HEK293T (cell line): ENCODE measurements at regions not wholly inside any gene's neighbourhood (a gene's known extent, or its start where the extent isn't known, plus 50 kb on each side); places are given as distances from the start of the nearest gene placed in this dataset.

ENCODE experiments used
- CTCF ChIA-PET: fragments of 350-600 bp; formaldehyde crosslinking; extraction: SDS; loops from one replicate; lab custom pipeline; 2021; ENCODE audit warnings: antibody characterized with exemption, inconsistent platforms; lab: Yijun Ruan, JAX
- POLR2A ChIA-PET: fragments of 350-600 bp; formaldehyde crosslinking; extraction: SDS; loops from one replicate; lab custom pipeline; 2020; ENCODE audit warnings: antibody characterized with exemption, inconsistent platforms; lab: Yijun Ruan, JAX
- DNase-seq: peaks from one replicate; pipeline ENCODE4 v3.0.0; 2012; ENCODE audit warnings: mixed read lengths; ENCODE audit errors: extremely low spot score
- ARNT ChIP-seq: fragments of 450-650 bp; IDR thresholded peaks from 2 replicates; pipeline ENCODE4 v1.6.1; 2017; ENCODE audit warnings: mild to moderate bottlenecking
- BHLHE40 ChIP-seq: fragments of 450-650 bp; IDR thresholded peaks from 2 replicates; pipeline ENCODE4 v1.6.1; 2016; ENCODE audit warnings: mild to moderate bottlenecking, moderate library complexity, borderline replicate concordance
- CTBP1 ChIP-seq: fragments of 450-650 bp; IDR thresholded peaks from 2 replicates; pipeline ENCODE4 v1.6.1; 2016; ENCODE audit warnings: borderline replicate concordance
- ELF4 ChIP-seq: fragments of 450-650 bp; IDR thresholded peaks from 2 replicates; pipeline ENCODE4 v1.6.1; 2017; ENCODE audit warnings: antibody characterized with exemption
- FOXA1 ChIP-seq: fragments of 450-650 bp; IDR thresholded peaks from 2 replicates; pipeline ENCODE4 v1.6.1; 2016; ENCODE audit warnings: mild to moderate bottlenecking
- FOXK2 ChIP-seq: fragments of 450-650 bp; IDR thresholded peaks from 2 replicates; pipeline ENCODE4 v1.6.1; 2016; ENCODE audit warnings: mild to moderate bottlenecking
- FOXM1 ChIP-seq: fragments of 450-650 bp; IDR thresholded peaks from 2 replicates; pipeline ENCODE4 v1.6.1; 2017; ENCODE audit warnings: mild to moderate bottlenecking, borderline replicate concordance
- HDGF ChIP-seq: fragments of 450-650 bp; IDR thresholded peaks from 2 replicates; pipeline ENCODE4 v1.6.1; 2017; ENCODE audit warnings: antibody characterized with exemption, borderline replicate concordance
- L3MBTL2 ChIP-seq: fragments of 450-650 bp; conservative IDR thresholded peaks from 2 replicates; pipeline ENCODE4 v1.6.1; 2016; ENCODE audit warnings: mild to moderate bottlenecking
- LEF1 ChIP-seq: fragments of 450-650 bp; IDR thresholded peaks from 2 replicates; pipeline ENCODE4 v1.6.1; 2017; ENCODE audit warnings: mild to moderate bottlenecking, borderline replicate concordance
- NFRKB ChIP-seq: fragments of 450-650 bp; IDR thresholded peaks from 2 replicates; pipeline ENCODE4 v1.6.1; 2016; ENCODE audit warnings: mild to moderate bottlenecking, moderate library complexity
- PKNOX1 ChIP-seq: fragments of 450-650 bp; IDR thresholded peaks from 2 replicates; pipeline ENCODE4 v1.6.1; 2016
- SP1 ChIP-seq: fragments of 450-650 bp; IDR thresholded peaks from 2 replicates; pipeline ENCODE4 v1.6.1; 2017
- SUZ12 ChIP-seq: fragments of 450-650 bp; IDR thresholded peaks from 2 replicates; pipeline ENCODE4 v1.6.1; 2016; ENCODE audit warnings: mild to moderate bottlenecking
- TARDBP ChIP-seq: fragments of 450-650 bp; IDR thresholded peaks from 2 replicates; pipeline ENCODE4 v1.6.1; 2016
- ZNF384 ChIP-seq: fragments of 450-650 bp; IDR thresholded peaks from 2 replicates; pipeline ENCODE4 v1.6.1; 2016

GRCh38 chr15:47824147-47824546, 106.8 kb downstream of the SEMA6D start:
- ChIA-PET POLR2A (no interaction called here), CTCF (interaction anchor here (1.4 kb wide), 1 partner anchor 113 kb away, joined by 3 read pairs; no protein-coding TSS in a partner anchor)
- no peak for DNase-seq
- TF ChIP-seq SUZ12 (no peak), TARDBP (no peak), FOXK2 (no peak), CTBP1 (no peak), PKNOX1 (no peak), FOXA1 (no peak), L3MBTL2 (no peak), NFRKB (no peak), ZNF384 (no peak)

- CTCF ChIA-PET = no interaction called here
- no peak for DNase-seq
- POLR2A ChIA-PET = no interaction called here
- no peak for TF ChIP-seq LEF1
- no peak for TF ChIP-seq FOXM1
- no peak for TF ChIP-seq TARDBP
- no peak for TF ChIP-seq FOXK2
- no peak for TF ChIP-seq FOXA1
- TF ChIP-seq SP1 = no peak
- TF ChIP-seq CTBP1 = no peak
- TF ChIP-seq ELF4 = no peak
- TF ChIP-seq SUZ12 = no peak
- TF ChIP-seq L3MBTL2 = no peak
- TF ChIP-seq BHLHE40 = no peak
- no peak for TF ChIP-seq ZNF384
- TF ChIP-seq NFRKB = no peak
- TF ChIP-seq ARNT = no peak
Measured at GRCh38 chr15:47829667-47830066, 112.4 kb downstream of the SEMA6D start.

- ChIA-PET POLR2A (no interaction called here), CTCF (interaction anchor here (0.7 kb wide), 1 partner anchor 582 kb away, joined by 4 read pairs; no protein-coding TSS in a partner anchor)
Measured at GRCh38 chr15:47834093-47834492, 116.8 kb downstream of the SEMA6D start.

GRCh38 chr15:47839233-47839825, 122.0 kb downstream of the SEMA6D start:
- TF ChIP-seq HDGF (no peak), FOXA1 (no peak), ELF4 (no peak), ARNT (no peak), SUZ12 (no peak), LEF1 (no peak), SP1 (no peak), TARDBP (no peak), PKNOX1 (no peak), NFRKB (no peak), FOXK2 (no peak), FOXM1 (no peak), BHLHE40 (no peak), ZNF384 (no peak), L3MBTL2 (no peak), CTBP1 (no peak)
- POLR2A ChIA-PET = no interaction called here
- no peak for DNase-seq
- CTCF ChIA-PET = no interaction called here

More at GRCh38 chr15:47834093-47834492, 116.8 kb downstream of the SEMA6D start:
- no peak for DNase-seq
- TF ChIP-seq ZNF384 (no peak), CTBP1 (no peak), FOXM1 (no peak), NFRKB (no peak), LEF1 (no peak), L3MBTL2 (no peak), TARDBP (no peak), ELF4 (no peak), ARNT (no peak), HDGF (no peak), PKNOX1 (no peak), SUZ12 (no peak)

- ChIA-PET CTCF (no interaction called here), POLR2A (no interaction called here)
- TF ChIP-seq LEF1 (no peak), TARDBP (no peak), HDGF (no peak), NFRKB (no peak), BHLHE40 (no peak), PKNOX1 (no peak), ARNT (no peak), SUZ12 (no peak), CTBP1 (no peak), FOXK2 (no peak), FOXA1 (no peak), ZNF384 (no peak)
- no peak for DNase-seq
Measured at GRCh38 chr15:47843124-47843663, 125.9 kb downstream of the SEMA6D start.
